GM04503 (cell line): ENCODE measurements at regions not wholly inside any gene's neighbourhood (a gene's known extent, or its start where the extent isn't known, plus 50 kb on each side); places are given as distances from the start of the nearest gene placed in this dataset.
"Not testable (repeated sequence)": the region's sequence is repeated elsewhere in the genome, so short reads cannot be mapped to it uniquely, and the experiment has no call there.

Source experiments
- DNase-seq: peaks from one replicate; pipeline ENCODE4 v3.0.0-alpha.2; 2012; ENCODE audit warnings: low read depth

GRCh38 chr11:34830648-34831047 is 85.5 kb downstream of the APIP start:
- DNase-seq = no peak

- DNase-seq = no peak
Observed at GRCh38 chr11:34830035-34830434, 86.1 kb downstream of the APIP start.

- DNase-seq = no peak
Observed at GRCh38 chr11:34827228-34827627, 89.0 kb downstream of the APIP start.

GRCh38 chr11:34826384-34826726 is 89.8 kb downstream of the APIP start:
- no peak for DNase-seq

GRCh38 chr11:34825670-34826383 is 90.4 kb downstream of the APIP start:
- DNase-seq = no peak

GRCh38 chr11:34825315-34825669 is 90.9 kb downstream of the APIP start:
- DNase-seq = no peak

GRCh38 chr11:34824425-34824824 is 91.8 kb downstream of the APIP start:
- DNase-seq = no peak

GRCh38 chr11:34823639-34824038 is 92.5 kb downstream of the APIP start:
- no peak for DNase-seq

- DNase-seq = no peak
Observed at GRCh38 chr11:34823197-34823596, 93.0 kb downstream of the APIP start.

- no peak for DNase-seq
Observed at GRCh38 chr11:34819740-34820482, 96.3 kb downstream of the APIP start.

GRCh38 chr11:34817812-34818211 is 98.4 kb downstream of the APIP start:
- DNase-seq = not testable (repeated sequence)

- DNase-seq = no peak
Observed at GRCh38 chr11:34816698-34817213, 99.4 kb downstream of the APIP start.

GRCh38 chr11:34812905-34813576 is 103.1 kb downstream of the APIP start:
- no peak for DNase-seq

- DNase-seq = no peak
Observed at GRCh38 chr11:34811858-34812257, 104.3 kb downstream of the APIP start.

GRCh38 chr11:34810107-34810562 is 106.0 kb downstream of the APIP start:
- no peak for DNase-seq

- DNase-seq = no peak
Observed at GRCh38 chr11:34809191-34810106, 106.7 kb downstream of the APIP start.

GRCh38 chr11:34806875-34807274 is 109.3 kb downstream of the APIP start:
- no peak for DNase-seq

- DNase-seq = no peak
Observed at GRCh38 chr11:34805937-34806336, 110.2 kb downstream of the APIP start.

GRCh38 chr11:34799848-34800247 is 116.3 kb downstream of the APIP start:
- DNase-seq = no peak

- DNase-seq = no peak
Observed at GRCh38 chr11:34798985-34799384, 117.2 kb downstream of the APIP start.

GRCh38 chr11:34797497-34797896 is 118.7 kb downstream of the APIP start:
- DNase-seq = not testable (repeated sequence)

- no peak for DNase-seq
Observed at GRCh38 chr11:34795641-34796040, 120.5 kb downstream of the APIP start.
